B cell (primary cell): ENCODE measurements at regions not wholly inside any gene's neighbourhood (a gene's known extent, or its start where the extent isn't known, plus 50 kb on each side); places are given as distances from the start of the nearest gene placed in this dataset.

Experiments used
- ATAC-seq: fragments of 200-7000 bp; cut with Tn5 transposase; one replicate; pipeline ENCODE4 v1.10.0; 2021; ENCODE audit warnings: low read depth, mild to moderate bottlenecking, moderate number of reproducible peaks, moderate library complexity
- CTCF ChIA-PET: fragments of 350-600 bp; sonication (Branson Sonifier 250); formaldehyde crosslinking; loops from one replicate; lab custom pipeline; 2021; ENCODE audit warnings: antibody characterized with exemption, inconsistent platforms; lab: Charles Lee
- POLR2A ChIA-PET: fragments of 350-600 bp; sonication (Branson Sonifier 250); formaldehyde crosslinking; loops from one replicate; lab custom pipeline; 2021; ENCODE audit warnings: antibody characterized with exemption; lab: Charles Lee
- DNase-seq: peaks from one replicate; pipeline ENCODE4 v3.0.0; 2013
- H2AFZ ChIP-seq: 2 replicates; pipeline ENCODE4 v1.6.1; 2012; ENCODE audit warnings: mild to moderate bottlenecking, low read depth, low read length; ENCODE audit not compliant: insufficient read depth, poor library complexity, severe bottlenecking
- H3K27ac ChIP-seq, 2 donors: 1 replicate in 1 of 2; 2 replicates in 1 of 2; pipeline ENCODE4 v1.5.1; 2012 to 2013; ENCODE audit warnings: low read length in 2 of 2, mild to moderate bottlenecking in 2 of 2, moderate library complexity in 1 of 2
- H3K27me3 ChIP-seq, 4 experiments: fragments of 200-600 bp in 1 of 4; sonication (generic) in 1 of 4; replicated peaks in 1 of 4; 1 replicate in 2 of 4; 2 replicates in 2 of 4; pipeline versions ENCODE4 v1.6.1 to v1.7.0; 2013 to 2016; ENCODE audit warnings: low read length in 3 of 4, mild to moderate bottlenecking in 2 of 4, mixed read lengths in 1 of 4, moderate library complexity in 1 of 4; ENCODE audit not compliant: insufficient read depth in 4 of 4, control insufficient read depth in 3 of 4; ENCODE audit errors: control extremely low read depth in 1 of 4
- H3K36me3 ChIP-seq, 2 experiments: replicated peaks in 1 of 2; 1 replicate in 1 of 2; 2 replicates in 1 of 2; pipeline versions ENCODE4 v1.6.1 to v1.7.1; 2013; ENCODE audit warnings: low read length in 1 of 2; ENCODE audit not compliant: insufficient read depth in 2 of 2, control insufficient read depth in 1 of 2; ENCODE audit errors: control extremely low read depth in 1 of 2, extremely low read depth in 1 of 2
- H3K4me1 ChIP-seq, 2 donors: fragments of 200-600 bp in 1 of 2; sonication (generic) in 1 of 2; 1 replicate in 1 of 2; 2 replicates in 1 of 2; pipeline versions ENCODE4 v1.5.1 to v1.6.1; 2013 to 2017; ENCODE audit warnings: low read length in 2 of 2; ENCODE audit not compliant: control insufficient read depth in 2 of 2, insufficient read depth in 2 of 2
- H3K4me2 ChIP-seq: replicated peaks from 2 replicates; pipeline ENCODE3; 2012; ENCODE audit warnings: mild to moderate bottlenecking, low read depth, low read length; ENCODE audit not compliant: poor library complexity, severe bottlenecking
- H3K4me3 ChIP-seq, 5 experiments: fragments of 200-600 bp in 1 of 5; sonication (generic) in 1 of 5; 1 replicate in 3 of 5; 2 replicates in 2 of 5; pipeline versions ENCODE4 v1.5.1 to v1.7.0; 2011 to 2016; ENCODE audit warnings: low read length in 4 of 5, mild to moderate bottlenecking in 4 of 5, low read depth in 2 of 5, control low read depth in 1 of 5, moderate library complexity in 1 of 5; ENCODE audit not compliant: insufficient read depth in 1 of 5; ENCODE audit errors: control extremely low read depth in 1 of 5, extremely low read depth in 1 of 5
- H3K79me2 ChIP-seq: fragments of 200-600 bp; sonication (generic); one replicate; pipeline ENCODE4 v1.6.0; 2016; ENCODE audit warnings: low read length; ENCODE audit not compliant: control insufficient read depth, insufficient read depth
- H3K9ac ChIP-seq: fragments of 200-600 bp; sonication (generic); 2 replicates; pipeline ENCODE4 v1.6.1; 2017; ENCODE audit warnings: mild to moderate bottlenecking, low read length, moderate library complexity
- H3K9me3 ChIP-seq, 3 donors: one replicate each; pipeline versions ENCODE4 v1.6.1 to v1.7.1; 2013; ENCODE audit warnings: low read length in 2 of 3; ENCODE audit not compliant: control insufficient read depth in 2 of 3, insufficient read depth in 1 of 3; ENCODE audit errors: control extremely low read depth in 1 of 3
- H4K20me1 ChIP-seq: 2 replicates; pipeline ENCODE4 v1.6.0; 2012; ENCODE audit warnings: mild to moderate bottlenecking, low read length; ENCODE audit not compliant: insufficient read depth, control insufficient read depth, poor library complexity, severe bottlenecking
- H3K27ac Mint-ChIP-seq: one replicate; pipeline ENCODE4 v1.8.0; 2021; ENCODE audit warnings: mixed read lengths
- H3K27me3 Mint-ChIP-seq: one replicate; pipeline ENCODE4 v1.8.0; 2021; ENCODE audit warnings: mixed read lengths
- H3K4me1 Mint-ChIP-seq: one replicate; pipeline ENCODE4 v1.8.0; 2021; ENCODE audit warnings: mixed read lengths
- H3K4me3 Mint-ChIP-seq: one replicate; pipeline ENCODE4 v1.8.0; 2021; ENCODE audit warnings: mixed read lengths
- H3K9me3 Mint-ChIP-seq: one replicate; pipeline ENCODE4 v1.8.0; 2022; ENCODE audit warnings: mixed read lengths; ENCODE audit not compliant: insufficient read depth
- CTCF ChIP-seq: fragments of 200-600 bp; IDR thresholded peaks from one replicate; pipeline ENCODE4 v1.8.0; 2022; ENCODE audit warnings: antibody characterized with exemption, mild to moderate bottlenecking
- EZH2 ChIP-seq: IDR thresholded peaks from 2 replicates; pipeline ENCODE4 v1.6.1; 2012; ENCODE audit warnings: borderline replicate concordance, low read depth, mild to moderate bottlenecking, moderate library complexity, low read length; ENCODE audit not compliant: insufficient read depth, poor library complexity, severe bottlenecking
- WGBS: methylation state at CpG from one replicate; pipeline ENCODE4 v1.1.5; 2013; ENCODE audit warnings: missing lambda C conversion rate; ENCODE audit not compliant: insufficient coverage; 5-methylcytosine and 5-hydroxymethylcytosine counted together
- intact Hi-C: fragments of 100-400 bp; cut with micrococcal nuclease; formaldehyde crosslinking; loops from one replicate; pipeline ENCODE4 v1.10.0; 2022

- Histone ChIP-seq H3K36me3 (no peaks in the 10 kb centered on the region), H3K79me2 (no peaks in the 10 kb centered on the region), H4K20me1 (no peaks in the 10 kb centered on the region), H3K9ac (no peak overlapping the region), H3K27ac (no peak overlapping the region), H3K4me1 (no peaks in the 10 kb centered on the region), H3K9me3 (no peaks in the 10 kb centered on the region), H3K27me3 (no peaks in the 10 kb centered on the region), H2AFZ (no peak overlapping the region), H3K4me2 (no peak overlapping the region), H3K4me3 (no peak overlapping the region)
- ATAC-seq, result no peak
- DNase-seq, result no peak
- intact Hi-C loops, result no loop called here
- 93% methylated on average over 2 of the region's 3 CpGs for WGBS
- H3K4me3 Mint-ChIP-seq, result no peak overlapping the region
- no peaks in the 10 kb centered on the region for H3K4me1 Mint-ChIP-seq
- no peak for TF ChIP-seq CTCF
- no peak for TF ChIP-seq EZH2
- no peaks in the 10 kb centered on the region for H3K27me3 Mint-ChIP-seq
- ChIA-PET POLR2A (no interaction called here), CTCF (no interaction called here)
- H3K27ac Mint-ChIP-seq, result no peak overlapping the region
- H3K9me3 Mint-ChIP-seq, result no peaks in the 10 kb centered on the region
Measured at GRCh38 chr11:109350091-109350490, 71.9 kb upstream of the C11orf87 start.

GRCh38 chr11:109362059-109362458, 59.9 kb upstream of the C11orf87 start:
- Mint-ChIP-seq H3K9me3 (no peaks in the 10 kb centered on the region), H3K27ac (no peak overlapping the region), H3K27me3 (peaks cover 4% of the 10 kb centered on the region), H3K4me1 (no peaks in the 10 kb centered on the region), H3K4me3 (no peak overlapping the region)
- no CpG with 5 or more reads among the region's 3 CpGs for WGBS
- Histone ChIP-seq H3K27ac (no peak overlapping the region), H3K27me3 (no peaks in the 10 kb centered on the region), H3K79me2 (no peaks in the 10 kb centered on the region), H3K4me3 (no peak overlapping the region), H2AFZ (no peak overlapping the region), H4K20me1 (no peaks in the 10 kb centered on the region), H3K36me3 (no peaks in the 10 kb centered on the region), H3K9ac (no peak overlapping the region), H3K4me1 (no peaks in the 10 kb centered on the region), H3K4me2 (no peak overlapping the region), H3K9me3 (no peaks in the 10 kb centered on the region)
- ChIA-PET POLR2A (no interaction called here), CTCF (no interaction called here)
- no peak for ATAC-seq
- TF ChIP-seq EZH2 (no peak), CTCF (no peak)
- DNase-seq, result no peak
- intact Hi-C loops, result no loop called here
